GM12878 (cell line): ENCODE measurements at regions not wholly inside any gene's neighbourhood (a gene's known extent, or its start where the extent isn't known, plus 50 kb on each side); places are given as distances from the start of the nearest gene placed in this dataset.

Experiments
- ATAC-seq: fragments of 200-7000 bp; cut with Tn5 transposase; 3 replicates; pipeline ENCODE4 v1.9.1; 2020; ENCODE audit warnings: mild to moderate bottlenecking, moderate library complexity
- BruUV-seq: library from RNA; stranded (reverse); fragments of 400-500 nt; replicated peaks from 2 replicates; lab custom pipeline; 2021; lab: Mats Ljungman, UMichigan
- CTCF ChIA-PET: fragments of 300-600 bp; sonication (Branson Sonifier 250); formaldehyde crosslinking; extraction: SDS; loops from one replicate; lab custom pipeline; 2021; ENCODE audit warnings: inconsistent platforms; lab: Yijun Ruan, JAX
- POLR2A ChIA-PET: fragments of 350-600 bp; formaldehyde crosslinking; extraction: SDS; loops from one replicate; lab custom pipeline; 2021; ENCODE audit warnings: inconsistent platforms; lab: Charles Lee
- RAD21 ChIA-PET: fragments of 300-600 bp; sonication (Branson Sonifier 250); formaldehyde crosslinking; loops from one replicate; lab custom pipeline; 2023; ENCODE audit warnings: antibody characterized with exemption; ENCODE audit not compliant: unreplicated experiment; lab: Charles Lee
- SMC1A ChIA-PET: fragments of 300-600 bp; sonication (Branson Sonifier 250); formaldehyde crosslinking; loops from one replicate; lab custom pipeline; 2023; ENCODE audit not compliant: unreplicated experiment, uncharacterized antibody; lab: Charles Lee
- DNase-seq: peaks from one replicate; pipeline ENCODE4 v3.0.0-alpha.2; 2011; ENCODE audit warnings: low read depth, low spot score
- FAIRE-seq: peaks from 3 replicates; lab custom pipeline; 2011; peaks lifted over from hg19 to GRCh38; lab: Jason Lieb, UNC
- H2AFZ ChIP-seq: 2 replicates; pipeline ENCODE4 v1.6.0; 2011; ENCODE audit warnings: low read depth, low read length, control low read depth; ENCODE audit not compliant: control insufficient read depth
- H3K27ac ChIP-seq: 2 replicates; pipeline ENCODE4 v1.5.1; 2011; ENCODE audit warnings: control low read depth; ENCODE audit not compliant: control insufficient read depth, insufficient read depth
- H3K27me3 ChIP-seq, 2 experiments: replicated peaks in 1 of 2; 2 replicates each; pipeline versions ENCODE4 v1.6.0 to v1.6.1; 2011; ENCODE audit warnings: low read length in 1 of 2; ENCODE audit not compliant: control insufficient read depth in 2 of 2, insufficient read depth in 2 of 2
- H3K36me3 ChIP-seq, 2 experiments: 2 replicates each; pipeline ENCODE4 v1.5.1; 2011; ENCODE audit warnings: low read length in 1 of 2; ENCODE audit not compliant: control insufficient read depth in 2 of 2, insufficient read depth in 2 of 2
- H3K4me1 ChIP-seq: 2 replicates; pipeline ENCODE4 v1.6.1; 2011; ENCODE audit warnings: mild to moderate bottlenecking, low read length, moderate library complexity, mixed read lengths; ENCODE audit not compliant: control insufficient read depth, insufficient read depth
- H3K4me2 ChIP-seq: 2 replicates; pipeline ENCODE4 v1.6.0; 2011; ENCODE audit warnings: control low read depth; ENCODE audit not compliant: control insufficient read depth, insufficient read depth
- H3K4me3 ChIP-seq: fragments of 200-600 bp; sonication (generic); 2 replicates; pipeline ENCODE4 v1.5.1; 2016
- H3K79me2 ChIP-seq: 2 replicates; pipeline ENCODE4 v1.6.0; 2011; ENCODE audit warnings: low read length; ENCODE audit not compliant: control insufficient read depth, insufficient read depth
- H3K9ac ChIP-seq: 2 replicates; pipeline ENCODE4 v1.8.0; 2011; ENCODE audit warnings: low read length, control low read depth, mixed read lengths; ENCODE audit not compliant: control insufficient read depth, insufficient read depth
- H3K9me3 ChIP-seq: replicated peaks from 3 replicates; pipeline ENCODE4 v1.5.1; 2011; ENCODE audit warnings: mild to moderate bottlenecking, low read length; ENCODE audit not compliant: control insufficient read depth, insufficient read depth
- H4K20me1 ChIP-seq: 2 replicates; pipeline ENCODE4 v1.6.0; 2011; ENCODE audit not compliant: control insufficient read depth, insufficient read depth
- CBFB ChIP-seq: IDR thresholded peaks from 2 replicates; pipeline ENCODE4 v1.6.1; 2016; ENCODE audit warnings: antibody characterized with exemption, low read depth
- DPF2 ChIP-seq: fragments of 450-650 bp; IDR thresholded peaks from 2 replicates; pipeline ENCODE4 v1.6.1; 2017; ENCODE audit warnings: mild to moderate bottlenecking
- ESRRA ChIP-seq: IDR thresholded peaks from 2 replicates; pipeline ENCODE4 v1.6.1; 2012; ENCODE audit warnings: mild to moderate bottlenecking, low read length, improper control_type of control experiment
- GABPA ChIP-seq: IDR thresholded peaks from 2 replicates; pipeline ENCODE4 v1.6.1; 2014; ENCODE audit warnings: antibody characterized with exemption, low read depth, mild to moderate bottlenecking, inconsistent platforms
- HDAC2 ChIP-seq: fragments of 200-600 bp; sonication (generic); IDR thresholded peaks from 2 replicates; pipeline ENCODE4 v1.6.1; 2017
- HDAC6 ChIP-seq: fragments of 200-600 bp; sonication (generic); IDR thresholded peaks from one replicate; pipeline ENCODE4 v1.8.0; 2017; ENCODE audit warnings: antibody characterized with exemption; ENCODE audit not compliant: unreplicated experiment
- HSF1 ChIP-seq: fragments of 150-350 bp; IDR thresholded peaks from 2 replicates; pipeline ENCODE4 v1.6.1; 2014; ENCODE audit warnings: mild to moderate bottlenecking, low read depth, low read length
- KLF5 ChIP-seq: fragments of 450-650 bp; IDR thresholded peaks from 2 replicates; pipeline ENCODE4 v1.6.1; 2014; ENCODE audit warnings: mild to moderate bottlenecking; ENCODE audit not compliant: partially characterized antibody
- MEF2A ChIP-seq: IDR thresholded peaks from 2 replicates; pipeline ENCODE4 v1.6.1; 2011; ENCODE audit warnings: low read depth, mild to moderate bottlenecking, low read length, moderate library complexity; ENCODE audit not compliant: insufficient read depth
- NR2C2 ChIP-seq: IDR thresholded peaks from 2 replicates; pipeline ENCODE4 v1.6.1; 2011; ENCODE audit warnings: borderline replicate concordance, low read depth; ENCODE audit not compliant: control insufficient read depth, insufficient read length
- NRF1 ChIP-seq: conservative IDR thresholded peaks from 2 replicates; pipeline ENCODE4 v1.6.1; 2011; ENCODE audit warnings: mild to moderate bottlenecking, low read depth, low read length, improper control_type of control experiment
- PAX8 ChIP-seq: fragments of 450-650 bp; IDR thresholded peaks from 2 replicates; pipeline ENCODE4 v1.6.1; 2017; ENCODE audit warnings: mild to moderate bottlenecking, moderate library complexity
- PBX3 ChIP-seq: IDR thresholded peaks from 2 replicates; pipeline ENCODE4 v1.6.1; 2011; ENCODE audit warnings: mild to moderate bottlenecking, low read depth, low read length, moderate library complexity; ENCODE audit not compliant: insufficient replicate concordance
- RELB ChIP-seq: fragments of 450-650 bp; IDR thresholded peaks from 2 replicates; pipeline ENCODE4 v1.6.1; 2017; ENCODE audit warnings: low read depth, mild to moderate bottlenecking, moderate library complexity
- SRF ChIP-seq, 2 experiments: IDR thresholded peaks; 2 replicates each; pipeline ENCODE4 v1.6.1; 2011; ENCODE audit warnings: low read depth in 2 of 2, low read length in 2 of 2, mild to moderate bottlenecking in 1 of 2, moderate library complexity in 1 of 2
- SUZ12 ChIP-seq: fragments of 200-600 bp; sonication (generic); IDR thresholded peaks from one replicate; pipeline ENCODE4 v1.6.1; 2018; ENCODE audit warnings: antibody characterized with exemption, mild to moderate bottlenecking; ENCODE audit not compliant: unreplicated experiment
- TAF1 ChIP-seq: IDR thresholded peaks from 2 replicates; pipeline ENCODE4 v1.6.1; 2011; ENCODE audit warnings: mild to moderate bottlenecking, low read depth, low read length, borderline replicate concordance
- ZBTB11 ChIP-seq: fragments of 450-650 bp; formaldehyde crosslinking; IDR thresholded peaks from 2 replicates; pipeline ENCODE4 v1.5.0; 2022; ENCODE audit warnings: mild to moderate bottlenecking, missing genetic modification characterization
- WGBS: methylation state at CpG from one replicate; pipeline ENCODE4 v1.1.6; 2016; ENCODE audit warnings: low lambda C conversion rate; ENCODE audit not compliant: insufficient replicate concordance, insufficient coverage; ENCODE audit errors: missing lambda C conversion rate; 5-methylcytosine and 5-hydroxymethylcytosine counted together
- in situ Hi-C: fragments of 300-500 bp; cut with MboI; formaldehyde crosslinking; loops from 9 replicates; pipeline ENCODE4 v1.14.3; 2018; ENCODE audit warnings: mixed read lengths
- intact Hi-C: fragments of 100-400 bp; cut with micrococcal nuclease; formaldehyde crosslinking; loops from one replicate; pipeline ENCODE4 v1.14.2; 2022; ENCODE audit not compliant: unreplicated experiment

GRCh38 chr7:17619196-17619818, 320.9 kb downstream of the AHR start:
- Histone ChIP-seq H3K27me3 (no peaks in the 10 kb centered on the region; a peak in 1 of 4 replicates), H3K36me3 (no peaks in the 10 kb centered on the region), H3K4me1 (no peaks in the 10 kb centered on the region), H3K4me2 (no peak overlapping the region), H3K9ac (no peak overlapping the region), H4K20me1 (no peaks in the 10 kb centered on the region), H3K4me3 (no peak overlapping the region), H3K9me3 (no peaks in the 10 kb centered on the region), H3K79me2 (no peaks in the 10 kb centered on the region), H3K27ac (no peak overlapping the region), H2AFZ (no peak overlapping the region)
- DNase-seq = no peak
- SMC1A ChIA-PET = interaction anchor here (1.3 kb wide), 1 partner anchor 16 kb away, joined by 3 read pairs; no protein-coding TSS in a partner anchor
- no peak for FAIRE-seq
- RAD21 ChIA-PET = no interaction called here
- in situ Hi-C loops = no loop called here
- 51% methylated on average over 5 of the region's 5 CpGs for WGBS
- CTCF ChIA-PET = no interaction called here
- POLR2A ChIA-PET = no interaction called here
- intact Hi-C loops = no loop called here
- BruUV-seq = no TSS peak
- ATAC-seq = no peak
- TF ChIP-seq MEF2A (no peak), TAF1 (no peak), PBX3 (no peak), NRF1 (no peak), HSF1 (no peak), NR2C2 (no peak), CBFB (no peak), RELB (no peak), SRF (IDR thresholded peaks at IDR 0.05; ENCODE audit: low read depth in 2 of 2, low read length in 2 of 2) (no peak), GABPA (no peak), HDAC6 (no peak), SUZ12 (no peak), ZBTB11 (CRISPR knock-in tag) (no peak), HDAC2 (no peak), ESRRA (no peak), KLF5 (no peak), PAX8 (no peak), DPF2 (no peak)
